ENCODE measurements at regions not wholly inside any gene's neighbourhood (a gene's known extent, or its start where the extent isn't known, plus 50 kb on each side); places are given as distances from the start of the nearest gene placed in this dataset.
"Not testable (repeated sequence)": the region's sequence is repeated elsewhere in the genome, so short reads cannot be mapped to it uniquely, and the experiment has no call there.

- no peak for DNase-seq (ENCODE audit: low read depth in 2 of 2)
Measured at GRCh38 chr2:234375176-234375880, 121.6 kb downstream of the ARL4C start.

- no peak for DNase-seq (ENCODE audit: low read depth in 2 of 2)
Measured at GRCh38 chr2:234374736-234375135, 122.1 kb downstream of the ARL4C start.

GRCh38 chr2:234374150-234374508 is 122.8 kb downstream of the ARL4C start:
- DNase-seq (ENCODE audit: low read depth in 2 of 2): no peak

GRCh38 chr2:234373481-234374149 is 123.3 kb downstream of the ARL4C start:
- no peak for DNase-seq (ENCODE audit: low read depth in 2 of 2)

GRCh38 chr2:234373060-234373459 is 123.8 kb downstream of the ARL4C start:
- DNase-seq (ENCODE audit: low read depth in 2 of 2): no peak

- no peak for DNase-seq (ENCODE audit: low read depth in 2 of 2)
Measured at GRCh38 chr2:234372506-234372905, 124.4 kb downstream of the ARL4C start.

- DNase-seq (ENCODE audit: low read depth in 2 of 2): no peak
Measured at GRCh38 chr2:234368861-234369261, 128.0 kb downstream of the ARL4C start.

GRCh38 chr2:234366891-234367290 is 130.0 kb downstream of the ARL4C start:
- DNase-seq (ENCODE audit: low read depth in 2 of 2): no peak

- no peak for DNase-seq (ENCODE audit: low read depth in 2 of 2)
Measured at GRCh38 chr2:234364661-234365060, 132.2 kb downstream of the ARL4C start.

GRCh38 chr2:234363647-234364294 is 133.1 kb downstream of the ARL4C start:
- DNase-seq (ENCODE audit: low read depth in 2 of 2): no peak

GRCh38 chr2:234363011-234363487 is 133.8 kb downstream of the ARL4C start:
- no peak for DNase-seq (ENCODE audit: low read depth in 2 of 2)

GRCh38 chr2:234360313-234360975 is 136.4 kb downstream of the ARL4C start:
- not testable (repeated sequence) for DNase-seq (ENCODE audit: low read depth in 2 of 2)

GRCh38 chr2:234357666-234358065 is 139.2 kb downstream of the ARL4C start:
- no peak for DNase-seq (ENCODE audit: low read depth in 2 of 2)

GRCh38 chr2:234355808-234356365 is 141.0 kb downstream of the ARL4C start:
- no peak for DNase-seq (ENCODE audit: low read depth in 2 of 2)

- no peak for DNase-seq (ENCODE audit: low read depth in 2 of 2)
Measured at GRCh38 chr2:234355021-234355720, 141.7 kb downstream of the ARL4C start.

GRCh38 chr2:234352270-234352669 is 144.6 kb downstream of the ARL4C start:
- DNase-seq (ENCODE audit: low read depth in 2 of 2): no peak

- not testable (repeated sequence) for DNase-seq (ENCODE audit: low read depth in 2 of 2)
Measured at GRCh38 chr2:234351866-234352265, 145.0 kb downstream of the ARL4C start.

- DNase-seq (ENCODE audit: low read depth in 2 of 2): no peak
Measured at GRCh38 chr2:234348081-234348480, 148.8 kb downstream of the ARL4C start.

GRCh38 chr2:234345921-234346320 is 151.0 kb downstream of the ARL4C start:
- no peak for DNase-seq (ENCODE audit: low read depth in 2 of 2)

- DNase-seq (ENCODE audit: low read depth in 2 of 2): no peak
Measured at GRCh38 chr2:234344012-234344411, 152.9 kb downstream of the ARL4C start.

- no peak for DNase-seq (ENCODE audit: low read depth in 2 of 2)
Measured at GRCh38 chr2:234343372-234343771, 153.5 kb downstream of the ARL4C start.

Measured in dermis microvascular lymphatic vessel endothelial cell (primary cell).